MM.1S (cell line): ENCODE measurements at regions not wholly inside any gene's neighbourhood (a gene's known extent, or its start where the extent isn't known, plus 50 kb on each side); places are given as distances from the start of the nearest gene placed in this dataset.

Experiments used
- DNase-seq: peaks from one replicate; pipeline ENCODE4 v3.0.0-alpha.2; 2015
- H2AFZ ChIP-seq: fragments of 300-600 bp; sonication (generic); 2 replicates; pipeline ENCODE4 v1.6.0; 2016; ENCODE audit warnings: antibody characterized with exemption, low read length
- H3F3A ChIP-seq: fragments of 300-600 bp; sonication (generic); 2 replicates; pipeline ENCODE4 v1.6.1; 2016; ENCODE audit warnings: mild to moderate bottlenecking, antibody characterized with exemption, low read length, moderate library complexity, mixed read lengths; ENCODE audit not compliant: insufficient read depth
- H3K27ac ChIP-seq: fragments of 300-600 bp; sonication (generic); 2 replicates; pipeline ENCODE4 v1.5.1; 2016; ENCODE audit warnings: mild to moderate bottlenecking, low read length
- H3K27me3 ChIP-seq: fragments of 300-600 bp; sonication (generic); replicated peaks from 2 replicates; pipeline ENCODE4 v1.6.0; 2016; ENCODE audit warnings: low read length; ENCODE audit not compliant: insufficient read depth
- H3K36me3 ChIP-seq: fragments of 300-600 bp; sonication (generic); replicated peaks from 2 replicates; pipeline ENCODE4 v1.6.1; 2016; ENCODE audit warnings: mild to moderate bottlenecking, low read length, mixed read lengths; ENCODE audit not compliant: insufficient read depth
- H3K4me1 ChIP-seq: fragments of 300-600 bp; sonication (generic); 2 replicates; pipeline ENCODE4 v1.6.1; 2016; ENCODE audit warnings: low read length, mixed read lengths
- H3K4me2 ChIP-seq: fragments of 300-600 bp; sonication (generic); 2 replicates; pipeline ENCODE4 v1.6.0; 2016; ENCODE audit warnings: low read depth, low read length
- H3K4me3 ChIP-seq: fragments of 300-600 bp; sonication (generic); 2 replicates; pipeline ENCODE4 v1.5.1; 2016; ENCODE audit warnings: low read length, mixed read lengths
- H3K79me2 ChIP-seq: fragments of 300-600 bp; sonication (generic); 2 replicates; pipeline ENCODE4 v1.6.1; 2016; ENCODE audit warnings: mixed run types, low read length, mixed read lengths
- H3K9ac ChIP-seq: fragments of 300-600 bp; sonication (generic); 2 replicates; pipeline ENCODE4 v1.6.1; 2016; ENCODE audit warnings: low read length, mixed read lengths
- H3K9me2 ChIP-seq: fragments of 300-600 bp; sonication (generic); replicated peaks from 2 replicates; pipeline ENCODE4 v1.6.1; 2016; ENCODE audit warnings: mild to moderate bottlenecking, low read length, mixed read lengths; ENCODE audit not compliant: insufficient read depth
- H3K9me3 ChIP-seq: fragments of 300-600 bp; sonication (generic); replicated peaks from 2 replicates; pipeline ENCODE4 v1.6.1; 2016; ENCODE audit warnings: mild to moderate bottlenecking, low read length, mixed read lengths; ENCODE audit not compliant: insufficient read depth
- H4K20me1 ChIP-seq: fragments of 300-600 bp; sonication (generic); 2 replicates; pipeline ENCODE4 v1.6.1; 2016; ENCODE audit warnings: mild to moderate bottlenecking, low read length, moderate library complexity, mixed read lengths; ENCODE audit not compliant: insufficient read depth
- EZH2 ChIP-seq: fragments of 300-600 bp; sonication (generic); optimal IDR thresholded peaks from 2 replicates; pipeline ENCODE3; 2017; ENCODE audit warnings: low read depth, mild to moderate bottlenecking, antibody characterized with exemption, low read length, mixed read lengths
- EZH2phosphoT487 ChIP-seq: fragments of 300-600 bp; sonication (generic); IDR thresholded peaks from 2 replicates; pipeline ENCODE4 v1.6.1; 2018; ENCODE audit warnings: antibody characterized with exemption, low read length
- TF ChIP-seq, protein P1 (sequence below): fragments of 300-600 bp; sonication (generic); IDR thresholded peaks from 2 replicates; pipeline ENCODE4 v1.5.1; 2016; ENCODE audit warnings: antibody characterized with exemption, low read length, mixed read lengths

DNA sequence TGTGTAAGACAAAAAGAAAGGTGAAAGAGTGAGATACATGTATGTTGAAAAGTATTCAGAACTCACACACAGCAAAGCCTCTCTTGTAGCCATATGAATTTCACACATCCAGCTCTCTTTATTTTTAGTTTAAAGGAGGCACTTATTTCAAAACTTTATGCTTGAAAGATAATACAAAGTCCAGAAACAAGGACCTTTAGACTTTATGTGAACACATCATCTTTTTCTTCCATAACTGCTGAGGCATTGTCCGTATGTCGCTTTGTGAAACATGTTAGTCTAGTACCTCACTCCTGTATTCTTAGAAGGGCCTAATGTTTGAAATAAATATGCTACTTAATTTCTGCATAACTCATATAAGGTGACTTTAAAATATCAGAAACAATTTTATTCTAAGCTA lies 763.4 kb downstream of the GBE1 start:
- no peaks in the 10 kb centered on the region for H4K20me1 ChIP-seq
- no peak overlapping the region for H3K27ac ChIP-seq
- H3K36me3 ChIP-seq: no peaks in the 10 kb centered on the region
- no peak overlapping the region for H3K4me2 ChIP-seq
- no peak overlapping the region for H2AFZ ChIP-seq
- H3K4me1 ChIP-seq: no peaks in the 10 kb centered on the region
- no peaks in the 10 kb centered on the region for H3K79me2 ChIP-seq
- H3K9ac ChIP-seq: no peak overlapping the region
- H3F3A ChIP-seq: no peaks in the 10 kb centered on the region
- no peaks in the 10 kb centered on the region for H3K9me3 ChIP-seq
- H3K9me2 ChIP-seq: no peaks in the 10 kb centered on the region
- no peaks in the 10 kb centered on the region for H3K27me3 ChIP-seq
- no peak for DNase-seq
- TF ChIP-seq EZH2phosphoT487 (no peak), EZH2 (no peak)
- TF ChIP-seq, protein P1, sequence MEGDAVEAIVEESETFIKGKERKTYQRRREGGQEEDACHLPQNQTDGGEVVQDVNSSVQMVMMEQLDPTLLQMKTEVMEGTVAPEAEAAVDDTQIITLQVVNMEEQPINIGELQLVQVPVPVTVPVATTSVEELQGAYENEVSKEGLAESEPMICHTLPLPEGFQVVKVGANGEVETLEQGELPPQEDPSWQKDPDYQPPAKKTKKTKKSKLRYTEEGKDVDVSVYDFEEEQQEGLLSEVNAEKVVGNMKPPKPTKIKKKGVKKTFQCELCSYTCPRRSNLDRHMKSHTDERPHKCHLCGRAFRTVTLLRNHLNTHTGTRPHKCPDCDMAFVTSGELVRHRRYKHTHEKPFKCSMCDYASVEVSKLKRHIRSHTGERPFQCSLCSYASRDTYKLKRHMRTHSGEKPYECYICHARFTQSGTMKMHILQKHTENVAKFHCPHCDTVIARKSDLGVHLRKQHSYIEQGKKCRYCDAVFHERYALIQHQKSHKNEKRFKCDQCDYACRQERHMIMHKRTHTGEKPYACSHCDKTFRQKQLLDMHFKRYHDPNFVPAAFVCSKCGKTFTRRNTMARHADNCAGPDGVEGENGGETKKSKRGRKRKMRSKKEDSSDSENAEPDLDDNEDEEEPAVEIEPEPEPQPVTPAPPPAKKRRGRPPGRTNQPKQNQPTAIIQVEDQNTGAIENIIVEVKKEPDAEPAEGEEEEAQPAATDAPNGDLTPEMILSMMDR: no peak
- H3K4me3 ChIP-seq: no peak overlapping the region

DNA sequence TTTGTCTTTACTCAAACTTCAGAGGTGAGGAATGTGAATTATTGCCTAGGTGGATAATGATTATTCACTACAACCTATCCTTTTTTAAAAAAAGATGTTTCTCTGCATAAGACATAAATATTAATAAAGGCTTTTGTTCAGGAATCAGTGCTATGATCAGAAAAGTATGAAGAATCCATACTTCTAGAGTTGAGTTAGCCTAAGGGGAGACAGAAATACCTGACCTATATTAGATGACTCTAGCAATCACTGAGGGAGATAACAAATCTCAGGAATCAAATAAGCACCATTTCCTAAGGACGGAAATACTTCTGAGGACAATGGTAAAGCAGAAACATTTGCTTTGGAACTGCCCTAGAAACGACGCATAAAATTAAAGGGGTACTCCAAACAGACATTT lies 763.8 kb downstream of the GBE1 start:
- no peaks in the 10 kb centered on the region for H3K27me3 ChIP-seq
- no peaks in the 10 kb centered on the region for H3K36me3 ChIP-seq
- no peak for DNase-seq
- no peaks in the 10 kb centered on the region for H3K9me2 ChIP-seq
- H3K79me2 ChIP-seq: no peaks in the 10 kb centered on the region
- H3K4me3 ChIP-seq: no peak overlapping the region
- TF ChIP-seq, protein P1: no peak
- TF ChIP-seq EZH2: no peak
- no peak for TF ChIP-seq EZH2phosphoT487
- no peak overlapping the region for H2AFZ ChIP-seq
- H3K4me2 ChIP-seq: no peak overlapping the region
- no peaks in the 10 kb centered on the region for H3F3A ChIP-seq
- no peaks in the 10 kb centered on the region for H3K4me1 ChIP-seq
- H3K9ac ChIP-seq: no peak overlapping the region
- H4K20me1 ChIP-seq: no peaks in the 10 kb centered on the region
- H3K9me3 ChIP-seq: no peaks in the 10 kb centered on the region
- H3K27ac ChIP-seq: no peak overlapping the region

DNA sequence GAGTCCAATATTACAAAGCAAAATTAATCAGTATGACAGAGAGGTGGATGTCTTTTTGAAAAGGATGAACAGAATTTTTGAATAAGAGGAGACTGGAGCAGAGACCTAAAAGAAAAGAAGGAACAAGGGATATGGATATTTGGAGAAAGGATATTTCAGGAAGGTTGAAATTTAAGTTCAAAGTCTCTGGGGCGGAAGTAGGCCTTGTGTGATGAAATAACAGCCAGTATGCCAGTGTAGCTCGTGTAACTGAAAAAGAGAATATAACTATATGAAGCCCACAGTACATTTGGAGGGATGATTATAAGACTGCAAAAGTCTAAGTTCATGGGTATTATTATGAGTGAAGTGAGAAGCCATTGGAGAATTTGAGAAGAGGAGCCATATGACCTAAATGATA lies 766.7 kb downstream of the GBE1 start:
- no peaks in the 10 kb centered on the region for H3K9me2 ChIP-seq
- H3K4me2 ChIP-seq: no peak overlapping the region
- TF ChIP-seq EZH2phosphoT487 (no peak), EZH2 (no peak)
- TF ChIP-seq, protein P1: no peak
- H3K27ac ChIP-seq: no peak overlapping the region
- H3K79me2 ChIP-seq: no peaks in the 10 kb centered on the region
- no peak overlapping the region for H2AFZ ChIP-seq
- no peaks in the 10 kb centered on the region for H3K9me3 ChIP-seq
- H3F3A ChIP-seq: no peaks in the 10 kb centered on the region
- no peaks in the 10 kb centered on the region for H3K27me3 ChIP-seq
- no peak for DNase-seq
- no peaks in the 10 kb centered on the region for H4K20me1 ChIP-seq
- H3K36me3 ChIP-seq: no peaks in the 10 kb centered on the region
- no peak overlapping the region for H3K4me3 ChIP-seq
- no peaks in the 10 kb centered on the region for H3K4me1 ChIP-seq
- H3K9ac ChIP-seq: no peak overlapping the region
